ENCODE measurements at regions not wholly inside any gene's neighbourhood (a gene's known extent, or its start where the extent isn't known, plus 50 kb on each side); places are given as distances from the start of the nearest gene placed in this dataset.

- H3K4me1 ChIP-seq: no peaks in the 10 kb centered on the region
- intact Hi-C loops (cut with DNase I; ENCODE audit: low total_unique reads): no loop called here
- no peak overlapping the region for H3K4me3 ChIP-seq
- H3K27me3 ChIP-seq: no peaks in the 10 kb centered on the region
- H3K36me3 ChIP-seq: no peaks in the 10 kb centered on the region
- DNase-seq: no peak
- TF ChIP-seq CTCF (IDR thresholded peaks at IDR 0.05) (no peak), POLR2A (IDR thresholded peaks at IDR 0.05) (no peak)
- no peaks in the 10 kb centered on the region for H3K9me3 ChIP-seq
- no peak overlapping the region for H3K27ac ChIP-seq
Measured at GRCh38 chr13:107242138-107242537, 674.2 kb upstream of the ARGLU1 start.

GRCh38 chr13:107241381-107241780, 673.4 kb upstream of the ARGLU1 start:
- DNase-seq: no peak
- H3K4me3 ChIP-seq: no peak overlapping the region
- H3K27ac ChIP-seq: no peak overlapping the region
- no peak for TF ChIP-seq POLR2A (IDR thresholded peaks at IDR 0.05)
- TF ChIP-seq CTCF (IDR thresholded peaks at IDR 0.05): no peak
- intact Hi-C loops (cut with DNase I; ENCODE audit: low total_unique reads): no loop called here
- H3K36me3 ChIP-seq: no peaks in the 10 kb centered on the region
- H3K27me3 ChIP-seq: no peaks in the 10 kb centered on the region
- no peaks in the 10 kb centered on the region for H3K9me3 ChIP-seq
- H3K4me1 ChIP-seq: no peaks in the 10 kb centered on the region

GRCh38 chr13:107239213-107239612, 671.3 kb upstream of the ARGLU1 start:
- Histone ChIP-seq H3K9me3 (no peaks in the 10 kb centered on the region), H3K27ac (no peak overlapping the region), H3K27me3 (no peaks in the 10 kb centered on the region), H3K36me3 (no peaks in the 10 kb centered on the region), H3K4me1 (no peaks in the 10 kb centered on the region), H3K4me3 (no peak overlapping the region)
- intact Hi-C loops (cut with DNase I; ENCODE audit: low total_unique reads): no loop called here
- TF ChIP-seq POLR2A (IDR thresholded peaks at IDR 0.05) (no peak), CTCF (IDR thresholded peaks at IDR 0.05) (no peak)
- no peak for DNase-seq

- DNase-seq: no peak
- no peaks in the 10 kb centered on the region for H3K27me3 ChIP-seq
- no peak overlapping the region for H3K27ac ChIP-seq
- H3K4me3 ChIP-seq: no peak overlapping the region
- no peaks in the 10 kb centered on the region for H3K4me1 ChIP-seq
- intact Hi-C loops (cut with DNase I; ENCODE audit: low total_unique reads): no loop called here
- H3K9me3 ChIP-seq: no peaks in the 10 kb centered on the region
- H3K36me3 ChIP-seq: no peaks in the 10 kb centered on the region
- TF ChIP-seq POLR2A (IDR thresholded peaks at IDR 0.05) (no peak), CTCF (IDR thresholded peaks at IDR 0.05) (no peak)
Measured at GRCh38 chr13:107238262-107238981, 670.5 kb upstream of the ARGLU1 start.

GRCh38 chr13:107234319-107235073, 666.6 kb upstream of the ARGLU1 start:
- Histone ChIP-seq H3K4me1 (no peaks in the 10 kb centered on the region), H3K27ac (no peak overlapping the region), H3K27me3 (no peaks in the 10 kb centered on the region), H3K9me3 (no peaks in the 10 kb centered on the region), H3K36me3 (no peaks in the 10 kb centered on the region), H3K4me3 (no peak overlapping the region)
- TF ChIP-seq POLR2A (IDR thresholded peaks at IDR 0.05): no peak
- no peak for TF ChIP-seq CTCF (IDR thresholded peaks at IDR 0.05)
- intact Hi-C loops (cut with DNase I; ENCODE audit: low total_unique reads): no loop called here
- DNase-seq: no peak
